Endothelial cell of umbilical vein (primary cell): ENCODE measurements at regions not wholly inside any gene's neighbourhood (a gene's known extent, or its start where the extent isn't known, plus 50 kb on each side); places are given as distances from the start of the nearest gene placed in this dataset.

Source experiments
- BruUV-seq: library from RNA; stranded (reverse); fragments of 400-500 nt; replicated peaks from 2 replicates; lab custom pipeline; 2021; lab: Mats Ljungman, UMichigan
- CTCF ChIA-PET: fragments of 300-600, 350-600 bp; sonication (Branson Sonifier 250); formaldehyde crosslinking; loops from one replicate; lab custom pipeline; 2021; ENCODE audit warnings: antibody characterized with exemption, inconsistent platforms; lab: Charles Lee
- POLR2A ChIA-PET: fragments of 300-600, 350-600 bp; sonication (Branson Sonifier 250); formaldehyde crosslinking; loops from one replicate; lab custom pipeline; 2021; ENCODE audit warnings: antibody characterized with exemption, inconsistent platforms; lab: Charles Lee
- DNase-seq: peaks from one replicate; pipeline ENCODE4 v3.0.0-alpha.2; 2011; ENCODE audit warnings: low read depth, low spot score
- FAIRE-seq: peaks from 2 replicates; lab custom pipeline; 2011; peaks lifted over from hg19 to GRCh38; lab: Jason Lieb, UNC
- H2AFZ ChIP-seq: 2 replicates; pipeline ENCODE4 v1.6.0; 2012; ENCODE audit warnings: low read depth, low read length, control low read depth, inconsistent platforms
- H3K27ac ChIP-seq: 2 replicates; pipeline ENCODE4 v1.5.1; 2011; ENCODE audit warnings: low read depth, mild to moderate bottlenecking, control low read depth, low read length, moderate library complexity; ENCODE audit not compliant: insufficient read depth
- H3K27me3 ChIP-seq, 2 experiments: 2 replicates each; pipeline versions ENCODE4 v1.6.0 to v1.6.1; 2011; ENCODE audit warnings: low read length in 2 of 2, mixed read lengths in 1 of 2; ENCODE audit not compliant: control insufficient read depth in 2 of 2, insufficient read depth in 2 of 2
- H3K36me3 ChIP-seq, 2 experiments: 2 replicates in 1 of 2; 3 replicates in 1 of 2; pipeline ENCODE4 v1.5.1; 2011; ENCODE audit warnings: low read length in 2 of 2, mild to moderate bottlenecking in 1 of 2, moderate library complexity in 1 of 2; ENCODE audit not compliant: control insufficient read depth in 2 of 2, insufficient read depth in 2 of 2; ENCODE audit errors: extremely low read depth in 1 of 2
- H3K4me1 ChIP-seq: 3 replicates; pipeline ENCODE4 v1.5.1; 2011; ENCODE audit warnings: mild to moderate bottlenecking, low read length; ENCODE audit not compliant: control insufficient read depth, insufficient read depth; ENCODE audit errors: extremely low read depth
- H3K4me2 ChIP-seq: 2 replicates; pipeline ENCODE4 v1.6.1; 2011; ENCODE audit warnings: low read length, control low read depth, mixed read lengths; ENCODE audit not compliant: insufficient read depth
- H3K4me3 ChIP-seq, 3 experiments: fragments of 200-600 bp in 1 of 3; sonication (generic), shearing (Covaris generic) in 1 of 3; replicated peaks in 1 of 3; 2 replicates each; pipeline ENCODE4 v1.5.1; 2011 to 2016; ENCODE audit warnings: control low read depth in 3 of 3, low read length in 3 of 3, mild to moderate bottlenecking in 2 of 3, inconsistent platforms in 1 of 3, low read depth in 1 of 3, moderate library complexity in 1 of 3; ENCODE audit not compliant: insufficient read depth in 1 of 3
- H3K79me2 ChIP-seq: 2 replicates; pipeline ENCODE4 v1.6.0; 2012; ENCODE audit warnings: low read length, inconsistent platforms; ENCODE audit not compliant: control insufficient read depth, insufficient read depth
- H3K9ac ChIP-seq: replicated peaks from 2 replicates; pipeline ENCODE3; 2011; ENCODE audit warnings: low read length, control low read depth; ENCODE audit not compliant: insufficient read depth; ENCODE audit errors: extremely low read depth
- H3K9me1 ChIP-seq: replicated peaks from 3 replicates; pipeline ENCODE4 v1.6.0; 2011; ENCODE audit warnings: mild to moderate bottlenecking, low read length; ENCODE audit not compliant: control insufficient read depth, insufficient read depth; ENCODE audit errors: extremely low read depth
- H3K9me3 ChIP-seq: replicated peaks from 2 replicates; pipeline ENCODE4 v1.5.1; 2012; ENCODE audit warnings: low read length, inconsistent platforms; ENCODE audit not compliant: control insufficient read depth, insufficient read depth
- H4K20me1 ChIP-seq: replicated peaks from 2 replicates; pipeline ENCODE3; 2011; ENCODE audit warnings: mild to moderate bottlenecking, low read length; ENCODE audit not compliant: control insufficient read depth, insufficient read depth; ENCODE audit errors: extremely low read depth
- EZH2 ChIP-seq: IDR thresholded peaks from 2 replicates; pipeline ENCODE4 v1.6.1; 2012; ENCODE audit warnings: borderline replicate concordance, low read depth, mild to moderate bottlenecking, moderate library complexity, low read length, inconsistent platforms; ENCODE audit not compliant: severe bottlenecking
- FOS ChIP-seq: IDR thresholded peaks from 2 replicates; pipeline ENCODE4 v1.6.1; 2011; ENCODE audit warnings: mild to moderate bottlenecking, low read length, moderate library complexity, borderline replicate concordance; ENCODE audit not compliant: insufficient read depth
- GATA2 ChIP-seq: IDR thresholded peaks from 2 replicates; pipeline ENCODE4 v1.7.0; 2011; ENCODE audit warnings: low read depth, mild to moderate bottlenecking, moderate library complexity, mixed read lengths, low read length; ENCODE audit not compliant: insufficient read length, insufficient read depth
- JUN ChIP-seq: IDR thresholded peaks from 2 replicates; pipeline ENCODE4 v1.6.1; 2011; ENCODE audit warnings: borderline replicate concordance, low read depth; ENCODE audit not compliant: insufficient read length, insufficient read depth
- MYC ChIP-seq: IDR thresholded peaks from one replicate; pipeline ENCODE4 v1.6.1; 2011; ENCODE audit warnings: mild to moderate bottlenecking, low read depth, low read length
- POLR2A ChIP-seq: IDR thresholded peaks from 2 replicates; pipeline ENCODE4 v1.6.1; 2012; ENCODE audit warnings: low read depth, mild to moderate bottlenecking, control low read depth, low read length
- POLR2AphosphoS5 ChIP-seq: IDR thresholded peaks from 2 replicates; pipeline ENCODE4 v1.6.1; 2012; ENCODE audit warnings: low read depth, mild to moderate bottlenecking, control low read depth, low read length, moderate library complexity; ENCODE audit not compliant: insufficient read depth
- dilution Hi-C: fragments of 300-500 bp; cut with MboI; formaldehyde crosslinking; loops from one replicate; pipeline ENCODE4 v1.15.0; 2019; ENCODE audit warnings: low sequenced_read_pairs; ENCODE audit not compliant: extremely low pct_ligation_motif_present
- intact Hi-C: fragments of 100-400 bp; cut with micrococcal nuclease; formaldehyde crosslinking; loops from one replicate; pipeline ENCODE4 v1.10.0; 2022
- TF ChIP-seq, protein P1 (sequence below): IDR thresholded peaks from 2 replicates; pipeline ENCODE4 v1.6.1; 2011; ENCODE audit not compliant: insufficient read depth, insufficient read length
- TF ChIP-seq, protein P2 (sequence below), 2 donors: IDR thresholded peaks; 1 replicate in 1 of 2; 2 replicates in 1 of 2; pipeline ENCODE4 v1.5.1; 2011; ENCODE audit warnings: low read length in 2 of 2, mild to moderate bottlenecking in 2 of 2, moderate library complexity in 2 of 2, control low read depth in 1 of 2, inconsistent platforms in 1 of 2, low read depth in 1 of 2; ENCODE audit not compliant: insufficient read depth in 1 of 2; ENCODE audit errors: extremely low read depth in 1 of 2

DNA sequence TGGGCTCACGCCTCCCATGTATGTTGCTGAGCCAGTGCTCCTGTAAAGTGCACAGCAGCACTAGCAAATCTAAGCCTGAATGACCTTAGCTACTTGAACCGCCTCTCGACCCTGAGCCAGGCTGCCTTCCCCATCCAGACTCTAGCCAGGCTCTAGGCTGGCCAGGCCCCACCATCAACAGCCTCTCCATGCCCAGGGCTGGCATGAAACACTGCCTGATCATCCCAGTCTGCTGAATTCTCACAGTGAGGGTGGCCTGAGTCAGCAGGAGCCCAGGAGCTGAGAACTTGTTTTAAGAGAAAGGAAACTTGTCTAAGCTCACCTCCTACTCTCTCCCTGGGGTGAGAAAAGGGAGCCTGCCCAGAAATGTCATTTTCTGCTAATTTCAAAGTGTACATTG lies 733.3 kb downstream of the PTPRU start:
- CTCF ChIA-PET: no interaction called here
- no TSS peak for BruUV-seq

More for the DNA sequence above, 733.3 kb downstream of the PTPRU start:
- Histone ChIP-seq H3K9me3 (no peaks in the 10 kb centered on the region), H3K4me2 (no peak overlapping the region), H3K9ac (no peak overlapping the region), H3K4me3 (no peak overlapping the region), H3K36me3 (no peaks in the 10 kb centered on the region), H3K79me2 (no peaks in the 10 kb centered on the region), H3K27ac (no peak overlapping the region), H2AFZ (no peak overlapping the region), H3K9me1 (no peaks in the 10 kb centered on the region), H3K4me1 (peaks cover 1% of the 10 kb centered on the region), H4K20me1 (no peaks in the 10 kb centered on the region), H3K27me3 (no peaks in the 10 kb centered on the region)
- intact Hi-C loops: no loop called here
- POLR2A ChIA-PET: no interaction called here
- no peak for DNase-seq
- dilution Hi-C loops: no loop called here
- TF ChIP-seq, protein P1, sequence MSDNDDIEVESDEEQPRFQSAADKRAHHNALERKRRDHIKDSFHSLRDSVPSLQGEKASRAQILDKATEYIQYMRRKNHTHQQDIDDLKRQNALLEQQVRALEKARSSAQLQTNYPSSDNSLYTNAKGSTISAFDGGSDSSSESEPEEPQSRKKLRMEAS: no peak
- TF ChIP-seq JUN (no peak), POLR2AphosphoS5 (no peak), MYC (no peak), GATA2 (no peak), POLR2A (no peak), FOS (no peak), EZH2 (no peak)
- TF ChIP-seq, protein P2, sequence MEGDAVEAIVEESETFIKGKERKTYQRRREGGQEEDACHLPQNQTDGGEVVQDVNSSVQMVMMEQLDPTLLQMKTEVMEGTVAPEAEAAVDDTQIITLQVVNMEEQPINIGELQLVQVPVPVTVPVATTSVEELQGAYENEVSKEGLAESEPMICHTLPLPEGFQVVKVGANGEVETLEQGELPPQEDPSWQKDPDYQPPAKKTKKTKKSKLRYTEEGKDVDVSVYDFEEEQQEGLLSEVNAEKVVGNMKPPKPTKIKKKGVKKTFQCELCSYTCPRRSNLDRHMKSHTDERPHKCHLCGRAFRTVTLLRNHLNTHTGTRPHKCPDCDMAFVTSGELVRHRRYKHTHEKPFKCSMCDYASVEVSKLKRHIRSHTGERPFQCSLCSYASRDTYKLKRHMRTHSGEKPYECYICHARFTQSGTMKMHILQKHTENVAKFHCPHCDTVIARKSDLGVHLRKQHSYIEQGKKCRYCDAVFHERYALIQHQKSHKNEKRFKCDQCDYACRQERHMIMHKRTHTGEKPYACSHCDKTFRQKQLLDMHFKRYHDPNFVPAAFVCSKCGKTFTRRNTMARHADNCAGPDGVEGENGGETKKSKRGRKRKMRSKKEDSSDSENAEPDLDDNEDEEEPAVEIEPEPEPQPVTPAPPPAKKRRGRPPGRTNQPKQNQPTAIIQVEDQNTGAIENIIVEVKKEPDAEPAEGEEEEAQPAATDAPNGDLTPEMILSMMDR (IDR thresholded peaks at IDR 0.05; ENCODE audit: extremely low read depth in 1 of 2, insufficient read depth in 1 of 2, low read depth in 1 of 2, low read length in 2 of 2): no peak
- no peak for FAIRE-seq
